ENCODE measurements at regions not wholly inside any gene's neighbourhood (a gene's known extent, or its start where the extent isn't known, plus 50 kb on each side); places are given as distances from the start of the nearest gene placed in this dataset.

DNA sequence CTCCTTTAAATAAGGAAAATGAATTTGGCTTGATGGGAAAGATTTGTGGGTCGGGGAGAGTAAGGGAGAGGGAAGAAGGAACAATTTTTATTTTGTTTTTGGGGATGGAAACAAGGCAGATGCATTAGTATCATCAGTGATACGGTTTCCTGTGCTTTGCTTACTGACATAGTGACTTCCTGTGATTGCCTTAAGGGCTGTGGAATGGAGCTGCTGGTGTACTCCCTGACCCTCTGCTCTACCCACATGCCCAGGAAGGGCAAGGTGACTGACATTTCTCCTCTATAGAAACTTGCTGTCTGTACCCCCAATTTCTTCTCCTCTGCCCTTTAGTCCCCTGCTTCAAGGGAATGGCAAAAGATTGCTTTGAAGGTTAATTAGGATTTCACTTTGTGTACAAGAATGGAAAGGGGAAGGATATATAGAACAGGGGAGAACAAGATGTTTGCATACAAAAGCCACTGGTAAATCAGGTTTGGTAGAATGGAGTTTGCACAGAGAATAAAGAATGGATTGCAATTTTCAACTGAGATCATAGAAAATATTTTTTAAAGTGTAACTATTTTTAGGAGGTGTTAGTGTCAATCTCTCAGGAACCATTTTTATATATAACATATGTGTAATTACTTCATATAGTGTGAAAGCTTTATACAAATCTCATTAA is 129.0 kb upstream of the AGR3 start:
- no peak for TF ChIP-seq CTCF (conservative IDR thresholded peaks at IDR 0.05)
- no peak overlapping the region for H3K27ac ChIP-seq

- no peak overlapping the region for H3K27ac ChIP-seq
- no peak for TF ChIP-seq CTCF (conservative IDR thresholded peaks at IDR 0.05)
Measured at GRCh38 chr7:17013204-17013603, 131.4 kb upstream of the AGR3 start.

DNA sequence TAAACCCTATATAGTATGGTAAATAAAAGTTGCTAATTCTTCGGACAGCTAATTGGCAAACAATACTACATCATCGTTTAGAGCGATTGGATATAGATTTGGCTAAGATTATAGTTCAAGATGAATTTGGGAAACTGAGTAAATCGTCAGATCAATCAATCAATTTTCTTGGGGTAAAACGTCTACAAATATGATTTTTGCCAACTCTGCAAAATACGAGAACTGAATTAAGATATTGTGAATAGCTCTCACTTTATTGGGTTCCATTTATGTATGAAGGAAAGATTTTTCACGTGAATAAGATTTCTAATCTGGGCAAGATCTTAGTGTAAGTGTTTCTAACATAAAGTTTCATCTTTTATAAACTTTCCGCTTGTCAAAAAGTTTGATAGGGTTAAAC is 132.9 kb upstream of the AGR3 start:
- TF ChIP-seq CTCF (conservative IDR thresholded peaks at IDR 0.05) = no peak
- no peak overlapping the region for H3K27ac ChIP-seq

- no peak overlapping the region for H3K27ac ChIP-seq
- TF ChIP-seq CTCF (conservative IDR thresholded peaks at IDR 0.05) = no peak
Measured at GRCh38 chr7:17015598-17016031, 133.8 kb upstream of the AGR3 start.

- H3K27ac ChIP-seq = peak overlapping the region; percentile 40
- TF ChIP-seq CTCF (conservative IDR thresholded peaks at IDR 0.05) = no peak
Measured at GRCh38 chr7:17016402-17017010, 134.7 kb upstream of the AGR3 start.

DNA sequence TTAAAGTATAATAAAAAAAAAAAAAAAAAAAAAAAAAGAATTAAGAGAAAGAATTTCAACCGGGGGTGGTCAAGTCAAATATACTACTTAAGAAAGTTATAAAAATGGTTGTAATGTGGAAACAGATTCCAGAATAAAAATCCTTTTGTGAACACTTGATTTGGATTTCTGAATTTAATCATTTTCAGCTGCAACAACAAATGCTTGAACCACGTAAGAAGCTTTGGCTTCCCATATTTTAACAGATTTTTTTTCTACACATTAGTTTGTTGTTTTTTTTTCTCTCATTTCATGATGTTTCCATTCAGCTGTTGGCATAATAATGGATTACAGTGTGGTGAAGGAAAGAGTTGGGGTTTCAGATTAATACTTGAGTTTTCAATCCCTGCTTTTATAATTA is 137.3 kb upstream of the AGR3 start:
- TF ChIP-seq CTCF (conservative IDR thresholded peaks at IDR 0.05) = no peak
- no peak overlapping the region for H3K27ac ChIP-seq

GRCh38 chr7:17020250-17020649 is 138.5 kb upstream of the AGR3 start:
- no peak overlapping the region for H3K27ac ChIP-seq
- no peak for TF ChIP-seq CTCF (conservative IDR thresholded peaks at IDR 0.05)

Measured in VCaP (cell line).